ENCODE measurements at regions not wholly inside any gene's neighbourhood (a gene's known extent, or its start where the extent isn't known, plus 50 kb on each side); places are given as distances from the start of the nearest gene placed in this dataset.
"Not testable (repeated sequence)": the region's sequence is repeated elsewhere in the genome, so short reads cannot be mapped to it uniquely, and the experiment has no call there.

DNA sequence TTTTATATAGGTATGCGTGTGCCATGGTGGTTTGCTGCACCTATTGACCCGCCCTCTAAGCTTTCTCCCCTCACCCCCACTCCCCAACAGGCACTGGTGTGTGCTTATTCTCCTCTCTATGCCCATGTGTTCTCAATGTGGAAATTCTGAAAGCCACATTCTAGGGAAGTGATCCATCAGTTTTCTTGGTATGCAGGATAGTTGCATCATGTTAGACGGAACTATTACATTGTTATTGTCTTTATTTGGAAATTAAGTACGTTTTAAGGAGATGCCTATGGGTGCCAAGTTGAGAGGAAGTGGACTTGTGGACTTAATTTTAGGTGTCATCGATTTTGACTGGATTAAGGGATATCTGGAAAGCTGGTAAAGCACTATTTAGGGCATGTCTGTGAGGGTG is 204.6 kb downstream of the RBM46 start:
- DNase-seq (no peak), ATAC-seq (ENCODE audit: low read depth) (no peak)
- Mint-ChIP-seq H3K27me3 (no peaks in the 10 kb centered on the region), H3K4me1 (no peaks in the 10 kb centered on the region), H3K27ac (no peak overlapping the region), H3K4me3 (no peak overlapping the region), H3K9me3 (no peaks in the 10 kb centered on the region), H3K36me3 (ENCODE audit: low read depth) (no peaks in the 10 kb centered on the region)
- intact Hi-C loops (cut with micrococcal nuclease): no loop called here
- no peak for TF ChIP-seq CTCF (IDR thresholded peaks at IDR 0.05)
- ChIA-PET CTCF (no interaction called here), POLR2A (no interaction called here)

DNA sequence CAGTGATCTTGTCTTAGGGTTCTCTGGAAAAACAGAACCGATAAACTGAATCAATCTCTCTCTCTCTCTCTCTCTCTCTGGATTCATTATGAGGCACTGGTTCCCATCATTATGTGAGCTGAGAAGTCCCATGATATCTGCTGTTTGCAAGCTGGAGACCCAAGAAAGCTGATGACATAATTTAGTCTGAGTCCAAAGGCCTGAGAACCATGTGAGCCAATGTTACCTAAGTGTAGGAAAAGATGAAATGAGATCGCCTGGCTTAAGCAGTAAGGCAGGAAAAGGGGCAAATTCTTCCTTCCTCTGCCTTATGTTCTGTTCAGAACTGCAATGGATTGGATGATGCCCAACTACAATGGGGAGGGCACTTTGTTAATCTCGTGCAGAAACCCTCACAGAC is 207.4 kb downstream of the RBM46 start:
- ChIA-PET CTCF (no interaction called here), POLR2A (no interaction called here)
- H3K27me3 Mint-ChIP-seq: no peaks in the 10 kb centered on the region
- DNase-seq (no peak), ATAC-seq (ENCODE audit: low read depth) (no peak)
- no peak overlapping the region for H3K27ac Mint-ChIP-seq
- H3K9me3 Mint-ChIP-seq: no peaks in the 10 kb centered on the region
- H3K36me3 Mint-ChIP-seq (ENCODE audit: low read depth): no peaks in the 10 kb centered on the region
- intact Hi-C loops (cut with micrococcal nuclease): no loop called here
- H3K4me3 Mint-ChIP-seq: no peak overlapping the region
- no peak for TF ChIP-seq CTCF (IDR thresholded peaks at IDR 0.05)
- H3K4me1 Mint-ChIP-seq: no peaks in the 10 kb centered on the region

GRCh38 chr4:154989511-154989910 is 208.4 kb downstream of the RBM46 start:
- H3K36me3 Mint-ChIP-seq (ENCODE audit: low read depth): no peaks in the 10 kb centered on the region
- intact Hi-C loops (cut with micrococcal nuclease): no loop called here
- no peaks in the 10 kb centered on the region for H3K4me1 Mint-ChIP-seq
- no peak overlapping the region for H3K4me3 Mint-ChIP-seq
- DNase-seq: no peak
- POLR2A ChIA-PET: no interaction called here
- no peaks in the 10 kb centered on the region for H3K27me3 Mint-ChIP-seq
- TF ChIP-seq CTCF (IDR thresholded peaks at IDR 0.05): no peak
- no peaks in the 10 kb centered on the region for H3K9me3 Mint-ChIP-seq
- H3K27ac Mint-ChIP-seq: no peak overlapping the region
- CTCF ChIA-PET: no interaction called here
- no peak for ATAC-seq (ENCODE audit: low read depth)

- intact Hi-C loops (cut with micrococcal nuclease); ATAC-seq (ENCODE audit: low read depth); H3K4me3 Mint-ChIP-seq; H3K4me1 Mint-ChIP-seq; H3K27me3 Mint-ChIP-seq; CTCF ChIA-PET; H3K27ac Mint-ChIP-seq; H3K9me3 Mint-ChIP-seq; DNase-seq; H3K36me3 Mint-ChIP-seq (ENCODE audit: low read depth); POLR2A ChIA-PET: not testable (repeated sequence)
Observed at GRCh38 chr4:154997866-154998265, 210.6 kb upstream of the NPY2R start.

- no peaks in the 10 kb centered on the region for H3K4me1 Mint-ChIP-seq
- H3K27me3 Mint-ChIP-seq: no peaks in the 10 kb centered on the region
- H3K27ac Mint-ChIP-seq: no peak overlapping the region
- no peak for TF ChIP-seq CTCF (IDR thresholded peaks at IDR 0.05)
- ChIA-PET CTCF (no interaction called here), POLR2A (no interaction called here)
- H3K36me3 Mint-ChIP-seq (ENCODE audit: low read depth): no peaks in the 10 kb centered on the region
- DNase-seq: no peak
- intact Hi-C loops (cut with micrococcal nuclease): no loop called here
- H3K9me3 Mint-ChIP-seq: peaks cover 4% of the 10 kb centered on the region
- ATAC-seq (ENCODE audit: low read depth): no peak
- no peak overlapping the region for H3K4me3 Mint-ChIP-seq
Observed at GRCh38 chr4:154998284-154998683, 210.2 kb upstream of the NPY2R start.

GRCh38 chr4:154998773-154999172 is 209.7 kb upstream of the NPY2R start:
- ATAC-seq (ENCODE audit: low read depth) (no peak), DNase-seq (no peak)
- ChIA-PET POLR2A (no interaction called here), CTCF (no interaction called here)
- peaks cover 4% of the 10 kb centered on the region for H3K9me3 Mint-ChIP-seq
- no peak for TF ChIP-seq CTCF (IDR thresholded peaks at IDR 0.05)
- intact Hi-C loops (cut with micrococcal nuclease): no loop called here
- no peaks in the 10 kb centered on the region for H3K4me1 Mint-ChIP-seq
- no peak overlapping the region for H3K4me3 Mint-ChIP-seq
- no peak overlapping the region for H3K27ac Mint-ChIP-seq
- no peaks in the 10 kb centered on the region for H3K36me3 Mint-ChIP-seq (ENCODE audit: low read depth)
- H3K27me3 Mint-ChIP-seq: no peaks in the 10 kb centered on the region
